Astrocyte (in vitro differentiated cells and primary cell): ENCODE measurements at regions not wholly inside any gene's neighbourhood (a gene's known extent, or its start where the extent isn't known, plus 50 kb on each side); places are given as distances from the start of the nearest gene placed in this dataset.
A peak's percentile ranks its signal among the peaks of the same experiment; 100 is the strongest.

Experiments
- DNase-seq: peaks from one replicate; pipeline ENCODE4 v3.0.0-alpha.2; 2010; ENCODE audit warnings: low read depth
- FAIRE-seq: peaks from 2 replicates; lab custom pipeline; 2011; peaks lifted over from hg19 to GRCh38; lab: Jason Lieb, UNC
- H2AFZ ChIP-seq: 2 replicates; pipeline ENCODE4 v1.6.0; 2012; ENCODE audit warnings: low read depth, low read length, inconsistent platforms
- H3K27ac ChIP-seq: 2 replicates; pipeline ENCODE4 v1.5.1; 2011; ENCODE audit warnings: low read depth, low read length, inconsistent platforms
- H3K27me3 ChIP-seq: 2 replicates; pipeline ENCODE4 v1.6.0; 2011; ENCODE audit warnings: low read length, inconsistent platforms; ENCODE audit not compliant: insufficient read depth
- H3K36me3 ChIP-seq: 2 replicates; pipeline ENCODE4 v1.5.1; 2011; ENCODE audit warnings: low read length, inconsistent platforms; ENCODE audit not compliant: insufficient read depth
- H3K4me1 ChIP-seq: 2 replicates; pipeline ENCODE4 v1.5.1; 2011; ENCODE audit warnings: low read length, inconsistent platforms; ENCODE audit not compliant: insufficient read depth
- H3K4me2 ChIP-seq: 2 replicates; pipeline ENCODE4 v1.6.0; 2012; ENCODE audit warnings: low read length, inconsistent platforms
- H3K4me3 ChIP-seq: 2 replicates; pipeline ENCODE4 v1.5.1; 2011; ENCODE audit warnings: low read depth, mild to moderate bottlenecking, low read length, inconsistent platforms; ENCODE audit not compliant: insufficient read depth
- H3K79me2 ChIP-seq: 2 replicates; pipeline ENCODE4 v1.6.0; 2012; ENCODE audit warnings: mild to moderate bottlenecking, low read length, inconsistent platforms; ENCODE audit not compliant: insufficient read depth
- H3K9ac ChIP-seq: 2 replicates; pipeline ENCODE4 v1.6.0; 2012; ENCODE audit warnings: mild to moderate bottlenecking, low read length, inconsistent platforms
- H3K9me3 ChIP-seq: 2 replicates; pipeline ENCODE4 v1.5.1; 2012; ENCODE audit warnings: low read depth, mild to moderate bottlenecking, low read length, inconsistent platforms; ENCODE audit not compliant: insufficient read depth
- H4K20me1 ChIP-seq: 2 replicates; pipeline ENCODE4 v1.6.0; 2012; ENCODE audit warnings: low read length, inconsistent platforms; ENCODE audit not compliant: insufficient read depth
- H3K27ac Mint-ChIP-seq: one replicate; pipeline ENCODE4 v1.8.0; 2021; ENCODE audit warnings: mild to moderate bottlenecking, mixed read lengths; ENCODE audit not compliant: unreplicated experiment
- H3K27me3 Mint-ChIP-seq: one replicate; pipeline ENCODE4 v1.8.0; 2021; ENCODE audit warnings: low read depth, mixed read lengths; ENCODE audit not compliant: unreplicated experiment
- H3K36me3 Mint-ChIP-seq: one replicate; pipeline ENCODE4 v1.8.0; 2021; ENCODE audit warnings: low read depth, mixed read lengths; ENCODE audit not compliant: unreplicated experiment
- H3K4me1 Mint-ChIP-seq: one replicate; pipeline ENCODE4 v1.8.0; 2021; ENCODE audit warnings: low read depth, mixed read lengths; ENCODE audit not compliant: unreplicated experiment
- H3K4me3 Mint-ChIP-seq: one replicate; pipeline ENCODE4 v1.8.0; 2021; ENCODE audit warnings: mild to moderate bottlenecking, moderate library complexity, mixed read lengths; ENCODE audit not compliant: unreplicated experiment
- H3K9me3 Mint-ChIP-seq: one replicate; pipeline ENCODE4 v1.8.0; 2021; ENCODE audit warnings: mild to moderate bottlenecking, mixed read lengths; ENCODE audit not compliant: unreplicated experiment
- EZH2 ChIP-seq: IDR thresholded peaks from 2 replicates; pipeline ENCODE4 v1.6.1; 2012; ENCODE audit warnings: mild to moderate bottlenecking, low read length, inconsistent platforms; ENCODE audit not compliant: insufficient read depth
- TF ChIP-seq, protein P1 (sequence below): IDR thresholded peaks from 2 replicates; pipeline ENCODE4 v1.5.1; 2011; ENCODE audit warnings: low read depth, mild to moderate bottlenecking, inconsistent platforms, low read length, moderate library complexity; ENCODE audit not compliant: insufficient read depth

DNA sequence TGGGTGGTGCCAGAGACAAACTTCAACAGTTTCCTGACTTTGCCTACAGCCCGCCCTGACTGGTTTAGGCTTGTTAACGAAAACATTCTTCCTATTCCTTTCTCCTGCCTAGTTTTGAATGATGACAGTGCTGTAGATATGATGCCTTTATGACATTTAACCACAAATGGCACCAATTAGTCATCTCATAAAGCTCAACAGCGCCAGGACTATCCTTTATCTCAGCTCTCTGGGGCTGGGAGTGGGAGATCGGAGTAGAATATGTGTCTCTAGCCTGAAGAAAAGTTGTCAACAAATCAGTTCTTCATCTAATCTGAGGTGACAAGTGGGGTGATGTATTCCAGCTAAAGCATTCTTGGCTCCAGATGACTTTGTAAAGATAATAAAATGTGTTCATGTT lies 64.6 kb upstream of the SH3RF1 start:
- Histone ChIP-seq H2AFZ (no peak overlapping the region), H4K20me1 (no peaks in the 10 kb centered on the region), H3K4me2 (peak overlapping the region; percentile 20), H3K27me3 (no peaks in the 10 kb centered on the region), H3K27ac (peak overlapping the region; percentile 48), H3K79me2 (no peaks in the 10 kb centered on the region), H3K4me1 (peaks cover 27% of the 10 kb centered on the region), H3K36me3 (no peaks in the 10 kb centered on the region), H3K4me3 (no peak overlapping the region), H3K9me3 (peaks cover 9% of the 10 kb centered on the region), H3K9ac (peak overlapping the region; percentile 32)
- H3K27ac Mint-ChIP-seq: no peak overlapping the region
- peaks cover 2% of the 10 kb centered on the region for H3K36me3 Mint-ChIP-seq
- H3K4me1 Mint-ChIP-seq: peaks cover 12% of the 10 kb centered on the region
- peaks cover 4% of the 10 kb centered on the region for H3K9me3 Mint-ChIP-seq
- FAIRE-seq: peak; percentile 41
- TF ChIP-seq EZH2: no peak
- TF ChIP-seq, protein P1, sequence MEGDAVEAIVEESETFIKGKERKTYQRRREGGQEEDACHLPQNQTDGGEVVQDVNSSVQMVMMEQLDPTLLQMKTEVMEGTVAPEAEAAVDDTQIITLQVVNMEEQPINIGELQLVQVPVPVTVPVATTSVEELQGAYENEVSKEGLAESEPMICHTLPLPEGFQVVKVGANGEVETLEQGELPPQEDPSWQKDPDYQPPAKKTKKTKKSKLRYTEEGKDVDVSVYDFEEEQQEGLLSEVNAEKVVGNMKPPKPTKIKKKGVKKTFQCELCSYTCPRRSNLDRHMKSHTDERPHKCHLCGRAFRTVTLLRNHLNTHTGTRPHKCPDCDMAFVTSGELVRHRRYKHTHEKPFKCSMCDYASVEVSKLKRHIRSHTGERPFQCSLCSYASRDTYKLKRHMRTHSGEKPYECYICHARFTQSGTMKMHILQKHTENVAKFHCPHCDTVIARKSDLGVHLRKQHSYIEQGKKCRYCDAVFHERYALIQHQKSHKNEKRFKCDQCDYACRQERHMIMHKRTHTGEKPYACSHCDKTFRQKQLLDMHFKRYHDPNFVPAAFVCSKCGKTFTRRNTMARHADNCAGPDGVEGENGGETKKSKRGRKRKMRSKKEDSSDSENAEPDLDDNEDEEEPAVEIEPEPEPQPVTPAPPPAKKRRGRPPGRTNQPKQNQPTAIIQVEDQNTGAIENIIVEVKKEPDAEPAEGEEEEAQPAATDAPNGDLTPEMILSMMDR: no peak
- DNase-seq: peak; percentile 86
- H3K27me3 Mint-ChIP-seq: no peaks in the 10 kb centered on the region
- no peak overlapping the region for H3K4me3 Mint-ChIP-seq

DNA sequence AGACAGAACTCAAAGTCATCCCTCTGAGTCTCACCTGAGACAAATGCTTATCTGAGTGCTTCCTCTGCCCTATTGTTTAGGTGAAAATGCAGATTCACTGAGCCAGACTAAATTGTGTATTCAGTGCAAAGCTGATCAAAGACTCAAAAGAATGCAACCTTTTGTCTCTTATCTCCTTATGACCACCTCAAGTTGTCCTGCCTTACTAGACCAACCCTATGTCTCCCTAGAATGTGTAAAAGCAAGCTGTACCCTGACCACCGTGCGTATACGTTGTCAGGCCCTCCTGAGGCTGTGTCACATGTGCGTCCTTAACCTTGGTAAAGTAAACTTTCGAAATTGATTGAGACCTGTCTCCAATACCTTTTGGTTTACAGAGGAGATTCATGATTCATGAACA lies 63.6 kb upstream of the SH3RF1 start:
- FAIRE-seq (no peak), DNase-seq (no peak)
- H3K4me3 Mint-ChIP-seq: no peak overlapping the region
- H3K9me3 Mint-ChIP-seq: peaks cover 4% of the 10 kb centered on the region
- Histone ChIP-seq H3K9ac (no peak overlapping the region), H3K79me2 (no peaks in the 10 kb centered on the region), H3K4me1 (peaks cover 27% of the 10 kb centered on the region), H2AFZ (no peak overlapping the region), H3K4me3 (no peak overlapping the region), H3K27me3 (no peaks in the 10 kb centered on the region), H4K20me1 (no peaks in the 10 kb centered on the region), H3K27ac (no peak overlapping the region), H3K36me3 (no peaks in the 10 kb centered on the region), H3K4me2 (no peak overlapping the region), H3K9me3 (peaks cover 9% of the 10 kb centered on the region)
- no peak overlapping the region for H3K27ac Mint-ChIP-seq
- TF ChIP-seq EZH2: no peak
- TF ChIP-seq, protein P1: no peak
- H3K4me1 Mint-ChIP-seq: peaks cover 12% of the 10 kb centered on the region
- peaks cover 2% of the 10 kb centered on the region for H3K36me3 Mint-ChIP-seq
- no peaks in the 10 kb centered on the region for H3K27me3 Mint-ChIP-seq

DNA sequence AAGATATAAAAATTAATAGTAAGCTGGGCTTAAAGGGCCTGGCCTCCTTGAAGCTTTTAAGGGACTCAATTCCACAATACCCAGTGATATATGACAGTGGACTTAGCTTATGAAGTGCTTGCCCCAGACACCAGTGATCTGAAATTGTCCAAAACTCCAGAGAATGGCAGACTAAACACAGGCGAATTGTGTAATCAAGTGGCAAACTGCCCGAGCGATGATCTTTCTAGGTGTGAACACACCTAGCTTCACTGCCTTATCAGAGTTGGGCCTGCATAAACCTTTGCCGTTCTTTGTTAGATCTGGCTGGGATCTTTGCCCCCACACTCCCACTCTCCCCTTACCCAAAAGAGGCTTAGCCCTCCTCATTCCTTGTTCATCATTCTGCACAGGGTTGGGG lies 62.5 kb upstream of the SH3RF1 start:
- no peak overlapping the region for H3K27ac Mint-ChIP-seq
- Histone ChIP-seq H3K4me2 (no peak overlapping the region), H3K79me2 (no peaks in the 10 kb centered on the region), H3K27ac (no peak overlapping the region), H3K4me1 (peaks cover 25% of the 10 kb centered on the region), H3K9ac (no peak overlapping the region), H3K27me3 (no peaks in the 10 kb centered on the region), H3K36me3 (no peaks in the 10 kb centered on the region), H3K9me3 (peaks cover 9% of the 10 kb centered on the region), H3K4me3 (no peak overlapping the region), H2AFZ (no peak overlapping the region), H4K20me1 (no peaks in the 10 kb centered on the region)
- peaks cover 2% of the 10 kb centered on the region for H3K36me3 Mint-ChIP-seq
- no peaks in the 10 kb centered on the region for H3K27me3 Mint-ChIP-seq
- DNase-seq (no peak), FAIRE-seq (no peak)
- peaks cover 10% of the 10 kb centered on the region for H3K4me1 Mint-ChIP-seq
- no peak overlapping the region for H3K4me3 Mint-ChIP-seq
- no peak for TF ChIP-seq EZH2
- TF ChIP-seq, protein P1: no peak
- H3K9me3 Mint-ChIP-seq: peaks cover 6% of the 10 kb centered on the region
